NT2/D1 (cell line): ENCODE measurements at regions not wholly inside any gene's neighbourhood (a gene's known extent, or its start where the extent isn't known, plus 50 kb on each side); places are given as distances from the start of the nearest gene placed in this dataset.

Experiments used
- SUZ12 ChIP-seq: IDR thresholded peaks from 2 replicates; pipeline ENCODE4 v1.6.1; 2011; ENCODE audit not compliant: insufficient read length, insufficient read depth; ENCODE audit errors: extremely low read depth
- YY1 ChIP-seq: IDR thresholded peaks from 2 replicates; pipeline ENCODE4 v1.6.1; 2011; ENCODE audit not compliant: insufficient read length, insufficient read depth
- ZNF274 ChIP-seq: IDR thresholded peaks from 2 replicates; pipeline ENCODE4 v1.6.1; 2011; ENCODE audit warnings: mild to moderate bottlenecking, low read depth, low read length

GRCh38 chr11:115965767-115966504 lies 461.7 kb upstream of the CADM1 start:
- no peak for TF ChIP-seq ZNF274
- no peak for TF ChIP-seq SUZ12
- TF ChIP-seq YY1, result no peak
